HL-60 (cell line): ENCODE measurements at regions not wholly inside any gene's neighbourhood (a gene's known extent, or its start where the extent isn't known, plus 50 kb on each side); places are given as distances from the start of the nearest gene placed in this dataset.

Experiments used
- POLR2AphosphoS5 ChIP-seq: IDR thresholded peaks from 2 replicates; pipeline ENCODE4 v1.6.1; 2012; ENCODE audit warnings: low read depth
- REST ChIP-seq: IDR thresholded peaks from 2 replicates; pipeline ENCODE4 v1.6.1; 2012; ENCODE audit warnings: low read depth; ENCODE audit not compliant: insufficient replicate concordance
- TF ChIP-seq, protein P1 (sequence below): IDR thresholded peaks from one replicate; pipeline ENCODE4 v1.5.1; 2011; ENCODE audit warnings: low read length, control low read depth, inconsistent platforms; ENCODE audit not compliant: insufficient read depth

- TF ChIP-seq, protein P1, sequence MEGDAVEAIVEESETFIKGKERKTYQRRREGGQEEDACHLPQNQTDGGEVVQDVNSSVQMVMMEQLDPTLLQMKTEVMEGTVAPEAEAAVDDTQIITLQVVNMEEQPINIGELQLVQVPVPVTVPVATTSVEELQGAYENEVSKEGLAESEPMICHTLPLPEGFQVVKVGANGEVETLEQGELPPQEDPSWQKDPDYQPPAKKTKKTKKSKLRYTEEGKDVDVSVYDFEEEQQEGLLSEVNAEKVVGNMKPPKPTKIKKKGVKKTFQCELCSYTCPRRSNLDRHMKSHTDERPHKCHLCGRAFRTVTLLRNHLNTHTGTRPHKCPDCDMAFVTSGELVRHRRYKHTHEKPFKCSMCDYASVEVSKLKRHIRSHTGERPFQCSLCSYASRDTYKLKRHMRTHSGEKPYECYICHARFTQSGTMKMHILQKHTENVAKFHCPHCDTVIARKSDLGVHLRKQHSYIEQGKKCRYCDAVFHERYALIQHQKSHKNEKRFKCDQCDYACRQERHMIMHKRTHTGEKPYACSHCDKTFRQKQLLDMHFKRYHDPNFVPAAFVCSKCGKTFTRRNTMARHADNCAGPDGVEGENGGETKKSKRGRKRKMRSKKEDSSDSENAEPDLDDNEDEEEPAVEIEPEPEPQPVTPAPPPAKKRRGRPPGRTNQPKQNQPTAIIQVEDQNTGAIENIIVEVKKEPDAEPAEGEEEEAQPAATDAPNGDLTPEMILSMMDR = no peak
- TF ChIP-seq REST (no peak), POLR2AphosphoS5 (no peak)
These were observed 227.2 kb downstream of the PTGER3 start for GRCh38 chr1:70820396-70820795.
